ENCODE measurements at regions not wholly inside any gene's neighbourhood (a gene's known extent, or its start where the extent isn't known, plus 50 kb on each side); places are given as distances from the start of the nearest gene placed in this dataset.

- Histone ChIP-seq H3K27ac (no peak overlapping the region), H3K4me3 (no peak overlapping the region), H3K4me1 (replicated peaks in 1 of 2) (peaks cover 21 to 28% of the 10 kb centered on the region in 2 donors)
- WGBS, 10 experiments: 0 to 10% (median 3%) methylated on average over 1 to 10 of the region's 14 CpGs; no CpG with 5 or more reads in 4 of the 10 experiments
- in situ Hi-C loops (cut with MboI; ENCODE audit: low pct_unique_long_range_greater_than_20kb in 2 of 9, low sequenced_read_pairs in 9 of 9, unreplicated experiment in 9 of 9): loop anchor here in 7 of 9 experiments (5.0 to 25.0 kb wide), 3 partner anchors 184 to 379 kb away; no protein-coding TSS in a partner anchor
- ATAC-seq (replicated peaks in 6 of 8): peak; percentile 12 to 46 (median 38)
Measured at GRCh38 chr2:121071034-121071504, 213.9 kb downstream of the TFCP2L1 start.

- H3K4me1 ChIP-seq (replicated peaks in 1 of 2): peaks cover 21 to 31% of the 10 kb centered on the region in 2 donors
- H3K27ac ChIP-seq: no peak overlapping the region
- 0 to 85% (median 69%) methylated on average over 1 to 7 of the region's 13 CpGs; no CpG with 5 or more reads in 4 of the 10 experiments for WGBS, 10 experiments
- in situ Hi-C loops (cut with MboI; ENCODE audit: low pct_unique_long_range_greater_than_20kb in 2 of 9, low sequenced_read_pairs in 9 of 9, unreplicated experiment in 9 of 9): loop anchor here in 7 of 9 experiments (5.0 to 25.0 kb wide), 3 partner anchors 185 to 380 kb away; no protein-coding TSS in a partner anchor
- no peak overlapping the region for H3K4me3 ChIP-seq
- no peak for ATAC-seq (replicated peaks in 6 of 8)
Measured at GRCh38 chr2:121072784-121073183, 212.2 kb downstream of the TFCP2L1 start.

GRCh38 chr2:121073320-121074210, 211.4 kb downstream of the TFCP2L1 start:
- WGBS, 10 experiments: 60 to 100% (median 96%) methylated on average over 1 to 8 of the region's 26 CpGs; no CpG with 5 or more reads in 2 of the 10 experiments
- peaks cover 21 to 31% of the 10 kb centered on the region in 2 donors for H3K4me1 ChIP-seq (replicated peaks in 1 of 2)
- no peak for ATAC-seq (replicated peaks in 6 of 8)
- in situ Hi-C loops (cut with MboI; ENCODE audit: low pct_unique_long_range_greater_than_20kb in 2 of 9, low sequenced_read_pairs in 9 of 9, unreplicated experiment in 9 of 9): loop anchor here in 7 of 9 experiments (5.0 to 25.0 kb wide), 3 partner anchors 186 to 381 kb away; no protein-coding TSS in a partner anchor
- no peak overlapping the region for H3K4me3 ChIP-seq
- H3K27ac ChIP-seq: peak overlapping the region in 1 of 2 donors; percentile 11

- no peak overlapping the region for H3K4me3 ChIP-seq
- peak in 5 of 8 experiments; percentile 2 to 66 (median 45) for ATAC-seq (replicated peaks in 6 of 8)
- 13 to 60% (median 55%) methylated on average over 2 to 4 of the region's 11 CpGs; no CpG with 5 or more reads in 7 of the 10 experiments for WGBS, 10 experiments
- H3K27ac ChIP-seq: peak overlapping the region in 1 of 2 donors; percentile 11
- peaks cover 27 to 38% of the 10 kb centered on the region in 2 donors for H3K4me1 ChIP-seq (replicated peaks in 1 of 2)
- in situ Hi-C loops (cut with MboI; ENCODE audit: low pct_unique_long_range_greater_than_20kb in 2 of 9, low sequenced_read_pairs in 9 of 9, unreplicated experiment in 9 of 9): loop anchor here in 7 of 9 experiments (5.0 to 25.0 kb wide), 3 partner anchors 187 to 382 kb away; no protein-coding TSS in a partner anchor
Measured at GRCh38 chr2:121074293-121074932, 210.6 kb downstream of the TFCP2L1 start.

- H3K27ac ChIP-seq: peak overlapping the region in 1 of 2 donors; percentile 32
- in situ Hi-C loops (cut with MboI; ENCODE audit: low pct_unique_long_range_greater_than_20kb in 2 of 9, low sequenced_read_pairs in 9 of 9, unreplicated experiment in 9 of 9): loop anchor here (5.0 to 25.0 kb wide), 4 partner anchors 262 to 738 kb away; partner anchors contain the start of gene INHBB (in 4 of the 9)
- peaks cover 27 to 38% of the 10 kb centered on the region in 2 donors for H3K4me1 ChIP-seq (replicated peaks in 1 of 2)
- ATAC-seq (replicated peaks in 6 of 8): peak; percentile 71 to 87 (median 80)
- no peak overlapping the region for H3K4me3 ChIP-seq
- WGBS, 10 experiments: 0 to 14% (median 4%) methylated on average over 2 to 11 of the region's 14 CpGs; no CpG with 5 or more reads in 2 of the 10 experiments
Measured at GRCh38 chr2:121075006-121075551, 209.9 kb downstream of the TFCP2L1 start.

GRCh38 chr2:121075641-121076497, 209.1 kb downstream of the TFCP2L1 start:
- ATAC-seq (replicated peaks in 6 of 8): peak in 1 of 8 experiments; percentile 1
- in situ Hi-C loops (cut with MboI; ENCODE audit: low pct_unique_long_range_greater_than_20kb in 2 of 9, low sequenced_read_pairs in 9 of 9, unreplicated experiment in 9 of 9): loop anchor here (5.0 to 25.0 kb wide), 4 partner anchors 261 to 739 kb away; partner anchors contain the start of gene INHBB (in 4 of the 9)
- 22 to 60% (median 40%) methylated on average over 2 to 6 of the region's 19 CpGs; no CpG with 5 or more reads in 5 of the 10 experiments for WGBS, 10 experiments
- no peak overlapping the region for H3K4me3 ChIP-seq
- peak overlapping the region in 1 of 2 donors; percentile 32 for H3K27ac ChIP-seq
- peaks cover 27 to 36% of the 10 kb centered on the region in 2 donors for H3K4me1 ChIP-seq (replicated peaks in 1 of 2)

GRCh38 chr2:121076498-121076820, 208.5 kb downstream of the TFCP2L1 start:
- no peak for ATAC-seq (replicated peaks in 6 of 8)
- Histone ChIP-seq H3K4me1 (replicated peaks in 1 of 2) (peaks cover 27 to 33% of the 10 kb centered on the region in 2 donors), H3K27ac (no peak overlapping the region), H3K4me3 (no peak overlapping the region)
- in situ Hi-C loops (cut with MboI; ENCODE audit: low pct_unique_long_range_greater_than_20kb in 2 of 9, low sequenced_read_pairs in 9 of 9, unreplicated experiment in 9 of 9): loop anchor here (5.0 to 25.0 kb wide), 4 partner anchors 261 to 739 kb away; partner anchors contain the start of gene INHBB (in 4 of the 9)
- WGBS, 10 experiments: 40% methylated on average over 2 to 4 of the region's 8 CpGs; no CpG with 5 or more reads in 8 of the 10 experiments

GRCh38 chr2:121076885-121077549, 208.0 kb downstream of the TFCP2L1 start:
- 0 to 100% (median 82%) methylated on average over 1 to 7 of the region's 26 CpGs; no CpG with 5 or more reads in 4 of the 10 experiments for WGBS, 10 experiments
- Histone ChIP-seq H3K4me1 (replicated peaks in 1 of 2) (peaks cover 27 to 33% of the 10 kb centered on the region in 2 donors), H3K27ac (no peak overlapping the region), H3K4me3 (no peak overlapping the region)
- peak in 1 of 8 experiments; percentile 5 for ATAC-seq (replicated peaks in 6 of 8)
- in situ Hi-C loops (cut with MboI; ENCODE audit: low pct_unique_long_range_greater_than_20kb in 2 of 9, low sequenced_read_pairs in 9 of 9, unreplicated experiment in 9 of 9): loop anchor here (5.0 to 25.0 kb wide), 4 partner anchors 260 to 740 kb away; partner anchors contain the start of gene INHBB (in 4 of the 9)

- in situ Hi-C loops (cut with MboI; ENCODE audit: low pct_unique_long_range_greater_than_20kb in 2 of 9, low sequenced_read_pairs in 9 of 9, unreplicated experiment in 9 of 9): loop anchor here (5.0 to 25.0 kb wide), 4 partner anchors 258 to 742 kb away; partner anchors contain the start of gene INHBB (in 4 of the 9)
- ATAC-seq (replicated peaks in 6 of 8): no peak
- H3K4me1 ChIP-seq (replicated peaks in 1 of 2): peaks cover 31 to 34% of the 10 kb centered on the region in 2 donors
- no peak overlapping the region for H3K4me3 ChIP-seq
- no peak overlapping the region for H3K27ac ChIP-seq
- 40 to 93% (median 57%) methylated on average over 1 to 4 of the region's 7 CpGs; no CpG with 5 or more reads in 4 of the 10 experiments for WGBS, 10 experiments
Measured at GRCh38 chr2:121078899-121079298, 206.1 kb downstream of the TFCP2L1 start.

GRCh38 chr2:121080013-121080772, 204.8 kb downstream of the TFCP2L1 start:
- H3K27ac ChIP-seq: no peak overlapping the region
- in situ Hi-C loops (cut with MboI; ENCODE audit: low pct_unique_long_range_greater_than_20kb in 2 of 9, low sequenced_read_pairs in 9 of 9, unreplicated experiment in 9 of 9): loop anchor here in 5 of 9 experiments (5.0 to 25.0 kb wide), 3 partner anchors 257 to 743 kb away; partner anchors contain the start of gene INHBB (in 4 of the 5)
- 0 to 100% (median 20%) methylated on average over 1 to 5 of the region's 8 CpGs; no CpG with 5 or more reads in 3 of the 10 experiments for WGBS, 10 experiments
- no peak overlapping the region for H3K4me3 ChIP-seq
- ATAC-seq (replicated peaks in 6 of 8): peak; percentile 3 to 47 (median 26)
- H3K4me1 ChIP-seq (replicated peaks in 1 of 2): peaks cover 21 to 25% of the 10 kb centered on the region in 2 donors

Measured in motor neuron (in vitro differentiated cells).